Upper lobe of left lung (tissue), 6 donors: ENCODE measurements at regions not wholly inside any gene's neighbourhood (a gene's known extent, or its start where the extent isn't known, plus 50 kb on each side); places are given as distances from the start of the nearest gene placed in this dataset.

Experiments
- ATAC-seq, 2 donors: fragments of 200-7000 bp; cut with Tn5 transposase; one replicate each; pipeline ENCODE4 v1.9.1; 2022; ENCODE audit warnings: mild to moderate bottlenecking in 2 of 2, moderate library complexity in 2 of 2; ENCODE audit not compliant: low FRiP score in 2 of 2
- DNase-seq, 2 donors: peaks; one replicate each; pipeline ENCODE4 v3.0.0-alpha.2; 2019 to 2020
- H3K27ac ChIP-seq, 4 donors: fragments of 200-600 bp; sonication (generic); one replicate each; pipeline ENCODE4 v1.5.1; 2016 to 2019
- H3K27me3 ChIP-seq, 4 donors: fragments of 200-600 bp; sonication (generic); one replicate each; pipeline ENCODE4 v1.5.1; 2017 to 2019
- H3K36me3 ChIP-seq, 4 donors: fragments of 200-600 bp; sonication (generic); one replicate each; pipeline ENCODE4 v1.5.1; 2016 to 2019
- H3K4me1 ChIP-seq, 4 donors: fragments of 200-600 bp; sonication (generic); one replicate each; pipeline ENCODE4 v1.5.1; 2018 to 2019
- H3K4me3 ChIP-seq, 4 donors: fragments of 200-600 bp; sonication (generic); one replicate each; pipeline ENCODE4 v1.5.1; 2017 to 2019; ENCODE audit warnings: mild to moderate bottlenecking in 2 of 4, moderate library complexity in 1 of 4
- H3K9me3 ChIP-seq, 4 donors: fragments of 200-600 bp; sonication (generic); one replicate each; pipeline ENCODE4 v1.5.1; 2018 to 2019
- CTCF ChIP-seq, 6 experiments: fragments of 450-650 bp in 4 of 6; fragments of 200-600 bp in 2 of 6; sonication (generic) in 2 of 6; IDR thresholded peaks; one replicate each; pipeline ENCODE4 v1.5.1; 2016 to 2019; ENCODE audit warnings: antibody characterized with exemption in 6 of 6
- EP300 ChIP-seq, 4 donors: sonication (generic); formaldehyde crosslinking; IDR thresholded peaks; one replicate each; pipeline ENCODE4 v1.5.1; 2017; ENCODE audit warnings: antibody characterized with exemption in 4 of 4, control low read depth in 2 of 4
- POLR2A ChIP-seq, 4 donors: fragments of 450-650 bp; IDR thresholded peaks; one replicate each; pipeline ENCODE4 v1.5.1; 2016 to 2017; ENCODE audit warnings: antibody characterized with exemption in 4 of 4, mild to moderate bottlenecking in 2 of 4
- POLR2AphosphoS5 ChIP-seq, 2 donors: sonication (generic); formaldehyde crosslinking; IDR thresholded peaks; one replicate each; pipeline ENCODE4 v1.5.1; 2017; ENCODE audit warnings: antibody characterized with exemption in 2 of 2
- WGBS, 2 donors: methylation state at CpG; one replicate each; pipeline ENCODE4 v1.1.5; 2017 to 2018; 5-methylcytosine and 5-hydroxymethylcytosine counted together
- donor health status: DM: no; HTN: no; CAD: no; lungs with moderate emphysema.
- donor health status: DM: no; HTN: yes; CAD: no; lungs with severe emphysema.

GRCh38 chr1:60971330-60971729 is 111.0 kb upstream of the NFIA start:
- Histone ChIP-seq H3K27me3 (no peaks in the 10 kb centered on the region), H3K4me1 (no peaks in the 10 kb centered on the region), H3K36me3 (no peaks in the 10 kb centered on the region), H3K27ac (no peak overlapping the region), H3K4me3 (no peak overlapping the region), H3K9me3 (peaks cover 0 to 1% (median 0%) of the 10 kb centered on the region in 4 donors)
- WGBS, 2 donors: 82 to 86% methylated on average over 2 of the region's 2 CpGs
- DNase-seq (no peak), ATAC-seq (no peak)
- no peak for TF ChIP-seq POLR2AphosphoS5 (IDR thresholded peaks at IDR 0.05)
- no peak for TF ChIP-seq POLR2A (IDR thresholded peaks at IDR 0.05)
- no peak for TF ChIP-seq EP300 (IDR thresholded peaks at IDR 0.05)
- no peak for TF ChIP-seq CTCF (IDR thresholded peaks at IDR 0.05)

- no peak for TF ChIP-seq EP300 (IDR thresholded peaks at IDR 0.05)
- TF ChIP-seq POLR2AphosphoS5 (IDR thresholded peaks at IDR 0.05): no peak
- peak in 5 of 6 experiments; percentile 19 to 49 (median 45) for TF ChIP-seq CTCF (IDR thresholded peaks at IDR 0.05)
- no peak for TF ChIP-seq POLR2A (IDR thresholded peaks at IDR 0.05)
- Histone ChIP-seq H3K4me3 (no peak overlapping the region), H3K4me1 (no peaks in the 10 kb centered on the region), H3K9me3 (peaks cover 7 to 14% (median 8%) of the 10 kb centered on the region in 4 donors), H3K36me3 (no peaks in the 10 kb centered on the region), H3K27me3 (no peaks in the 10 kb centered on the region), H3K27ac (no peak overlapping the region)
- WGBS, 2 donors: 35 to 43% methylated on average over 9 of the region's 9 CpGs
- ATAC-seq: peak in 1 of 2 donors; percentile 69
- no peak for DNase-seq
These were observed 112.3 kb upstream of the NFIA start for GRCh38 chr1:60969971-60970509.

GRCh38 chr1:60965280-60965854 is 117.0 kb upstream of the NFIA start:
- no peak for ATAC-seq

GRCh38 chr1:60963167-60963940 is 119.0 kb upstream of the NFIA start:
- WGBS, 2 donors: 72 to 84% methylated on average over 7 of the region's 7 CpGs
- DNase-seq: no peak
- Histone ChIP-seq H3K4me3 (no peak overlapping the region), H3K27ac (no peak overlapping the region), H3K27me3 (no peaks in the 10 kb centered on the region), H3K4me1 (no peaks in the 10 kb centered on the region), H3K36me3 (no peaks in the 10 kb centered on the region), H3K9me3 (peaks cover 10 to 20% (median 12%) of the 10 kb centered on the region in 4 donors)
- no peak for TF ChIP-seq EP300 (IDR thresholded peaks at IDR 0.05)
- no peak for TF ChIP-seq CTCF (IDR thresholded peaks at IDR 0.05)
- TF ChIP-seq POLR2AphosphoS5 (IDR thresholded peaks at IDR 0.05): no peak
- TF ChIP-seq POLR2A (IDR thresholded peaks at IDR 0.05): no peak
- ATAC-seq: no peak

More at GRCh38 chr1:60965280-60965854, 117.0 kb upstream of the NFIA start:
- Histone ChIP-seq H3K9me3 (peaks cover 10 to 20% (median 12%) of the 10 kb centered on the region in 4 donors), H3K4me3 (no peak overlapping the region), H3K27ac (no peak overlapping the region), H3K4me1 (no peaks in the 10 kb centered on the region), H3K27me3 (no peaks in the 10 kb centered on the region), H3K36me3 (no peaks in the 10 kb centered on the region)
- TF ChIP-seq EP300 (IDR thresholded peaks at IDR 0.05) (no peak), POLR2A (IDR thresholded peaks at IDR 0.05) (no peak), CTCF (IDR thresholded peaks at IDR 0.05) (no peak), POLR2AphosphoS5 (IDR thresholded peaks at IDR 0.05) (no peak)
- no peak for DNase-seq
- 90 to 94% methylated on average over 2 of the region's 2 CpGs for WGBS, 2 donors
